WI38 (cell line): ENCODE measurements at regions not wholly inside any gene's neighbourhood (a gene's known extent, or its start where the extent isn't known, plus 50 kb on each side); places are given as distances from the start of the nearest gene placed in this dataset.

ENCODE experiments used
- H3K4me3 ChIP-seq: 2 replicates; pipeline ENCODE4 v1.5.1; 2011; ENCODE audit warnings: low read depth, mild to moderate bottlenecking, control low read depth, low read length
- CTCF ChIP-seq: IDR thresholded peaks from 2 replicates; pipeline ENCODE4 v1.5.1; 2012; ENCODE audit warnings: low read depth, mild to moderate bottlenecking, control low read depth, low read length

- H3K4me3 ChIP-seq = no peak overlapping the region
- TF ChIP-seq CTCF = no peak
Observed at GRCh38 chr3:104388619-104389018, 978.1 kb upstream of the ALCAM start.

GRCh38 chr3:104392327-104392726 lies 974.4 kb upstream of the ALCAM start:
- H3K4me3 ChIP-seq = no peak overlapping the region
- TF ChIP-seq CTCF = no peak

GRCh38 chr3:104396974-104397669 lies 969.6 kb upstream of the ALCAM start:
- no peak for TF ChIP-seq CTCF
- no peak overlapping the region for H3K4me3 ChIP-seq

GRCh38 chr3:104397713-104398112 lies 969.0 kb upstream of the ALCAM start:
- H3K4me3 ChIP-seq = no peak overlapping the region
- TF ChIP-seq CTCF = no peak

- H3K4me3 ChIP-seq = no peak overlapping the region
- TF ChIP-seq CTCF = no peak
Observed at GRCh38 chr3:104402902-104403301, 963.8 kb upstream of the ALCAM start.

GRCh38 chr3:104411757-104412156 lies 955.0 kb upstream of the ALCAM start:
- H3K4me3 ChIP-seq = no peak overlapping the region
- no peak for TF ChIP-seq CTCF

- no peak overlapping the region for H3K4me3 ChIP-seq
Observed at GRCh38 chr3:104412608-104413580, 953.8 kb upstream of the ALCAM start.

More at GRCh38 chr3:104412608-104413580, 953.8 kb upstream of the ALCAM start:
- TF ChIP-seq CTCF = no peak
